DND-41 (cell line): ENCODE measurements at regions not wholly inside any gene's neighbourhood (a gene's known extent, or its start where the extent isn't known, plus 50 kb on each side); places are given as distances from the start of the nearest gene placed in this dataset.

Source experiments
- ATAC-seq: fragments of 200-7000 bp; cut with Tn5 transposase; 3 replicates; pipeline ENCODE4 v1.9.1; 2021; ENCODE audit warnings: low read depth; ENCODE audit not compliant: insufficient read depth
- DNase-seq: peaks from one replicate; pipeline ENCODE4 v3.0.0-alpha.2; 2020
- H2AFZ ChIP-seq: 2 replicates; pipeline ENCODE4 v1.6.0; 2012; ENCODE audit warnings: low read depth, low read length
- H3K27ac ChIP-seq: 2 replicates; pipeline ENCODE4 v1.5.1; 2012; ENCODE audit warnings: low read length, inconsistent platforms
- H3K27me3 ChIP-seq: fragments of 200-600 bp; sonication (generic); 2 replicates; pipeline ENCODE4 v1.6.0; 2012; ENCODE audit warnings: low read length, mild to moderate bottlenecking, inconsistent platforms; ENCODE audit not compliant: insufficient read depth, poor library complexity
- H3K36me3 ChIP-seq: 2 replicates; pipeline ENCODE4 v1.5.1; 2012; ENCODE audit warnings: low read length, inconsistent platforms; ENCODE audit not compliant: insufficient read depth
- H3K4me1 ChIP-seq: 2 replicates; pipeline ENCODE4 v1.5.1; 2012; ENCODE audit warnings: mild to moderate bottlenecking, low read length; ENCODE audit not compliant: insufficient read depth
- H3K4me2 ChIP-seq: 2 replicates; pipeline ENCODE4 v1.6.0; 2012; ENCODE audit warnings: mild to moderate bottlenecking, moderate library complexity, low read length, inconsistent platforms; ENCODE audit not compliant: insufficient read depth
- H3K4me3 ChIP-seq, 2 experiments: fragments of 200-600 bp in 1 of 2; shearing (Covaris generic) in 1 of 2; 2 replicates each; pipeline ENCODE4 v1.5.1; 2012 to 2016; ENCODE audit warnings: inconsistent platforms in 2 of 2, low read length in 2 of 2, mild to moderate bottlenecking in 2 of 2, low read depth in 1 of 2, moderate library complexity in 1 of 2
- H3K79me2 ChIP-seq: 2 replicates; pipeline ENCODE4 v1.6.0; 2012; ENCODE audit warnings: low read length, inconsistent platforms; ENCODE audit not compliant: insufficient read depth
- H3K9ac ChIP-seq: 2 replicates; pipeline ENCODE4 v1.6.0; 2012; ENCODE audit warnings: low read depth, mild to moderate bottlenecking, inconsistent platforms, low read length, moderate library complexity
- H3K9me3 ChIP-seq: 2 replicates; pipeline ENCODE4 v1.5.1; 2012; ENCODE audit warnings: low read length, moderate library complexity, mild to moderate bottlenecking, inconsistent platforms; ENCODE audit not compliant: insufficient read depth, severe bottlenecking
- H4K20me1 ChIP-seq: 2 replicates; pipeline ENCODE4 v1.6.0; 2012; ENCODE audit warnings: low read length; ENCODE audit not compliant: insufficient read depth
- CTCF ChIP-seq: IDR thresholded peaks from 2 replicates; pipeline ENCODE4 v1.5.1; 2012; ENCODE audit warnings: borderline replicate concordance, low read length, moderate library complexity, mild to moderate bottlenecking; ENCODE audit not compliant: poor library complexity, severe bottlenecking; ENCODE audit errors: extremely low read depth
- EZH2 ChIP-seq: IDR thresholded peaks from 3 replicates; pipeline ENCODE4 v1.6.1; 2012; ENCODE audit warnings: borderline replicate concordance, low read depth, mild to moderate bottlenecking, moderate library complexity, low read length, inconsistent platforms; ENCODE audit not compliant: severe bottlenecking

GRCh38 chr3:72081471-72082185 is 296.7 kb upstream of the PROK2 start:
- Histone ChIP-seq H3K4me2 (no peak overlapping the region), H3K4me1 (peaks cover 74% of the 10 kb centered on the region), H3K4me3 (no peak overlapping the region), H3K27me3 (no peaks in the 10 kb centered on the region), H3K36me3 (no peaks in the 10 kb centered on the region), H4K20me1 (no peaks in the 10 kb centered on the region), H2AFZ (0 out of 2 replicates have a peak overlapping the region, but pooled peaks have one; percentile 0), H3K9me3 (no peaks in the 10 kb centered on the region), H3K27ac (peak overlapping the region; percentile 85), H3K79me2 (no peaks in the 10 kb centered on the region), H3K9ac (0 out of 2 replicates have a peak overlapping the region, but pooled peaks have one; percentile 33)
- no peak for ATAC-seq
- DNase-seq: no peak
- no peak for TF ChIP-seq EZH2
- TF ChIP-seq CTCF: no peak

- H3K27ac ChIP-seq: no peak overlapping the region
- H3K9ac ChIP-seq: no peak overlapping the region
- H3K4me3 ChIP-seq: no peak overlapping the region
- peaks cover 66% of the 10 kb centered on the region for H3K4me1 ChIP-seq
- no peak for TF ChIP-seq CTCF
- no peak for TF ChIP-seq EZH2
- no peak for ATAC-seq
- no peak overlapping the region for H2AFZ ChIP-seq
- H3K27me3 ChIP-seq: no peaks in the 10 kb centered on the region
- no peak for DNase-seq
- no peak overlapping the region for H3K4me2 ChIP-seq
- no peaks in the 10 kb centered on the region for H3K36me3 ChIP-seq
- no peaks in the 10 kb centered on the region for H4K20me1 ChIP-seq
- H3K79me2 ChIP-seq: no peaks in the 10 kb centered on the region
- peaks cover 1% of the 10 kb centered on the region for H3K9me3 ChIP-seq
Measured at GRCh38 chr3:72080800-72081199, 295.9 kb upstream of the PROK2 start.

- Histone ChIP-seq H4K20me1 (no peaks in the 10 kb centered on the region), H3K4me2 (no peak overlapping the region), H3K4me1 (peaks cover 59% of the 10 kb centered on the region), H3K9me3 (peaks cover 8% of the 10 kb centered on the region), H3K9ac (no peak overlapping the region), H3K27ac (no peak overlapping the region), H3K27me3 (no peaks in the 10 kb centered on the region), H3K36me3 (no peaks in the 10 kb centered on the region), H3K4me3 (no peak overlapping the region), H2AFZ (no peak overlapping the region), H3K79me2 (no peaks in the 10 kb centered on the region)
- TF ChIP-seq EZH2 (no peak), CTCF (no peak)
- no peak for DNase-seq
- ATAC-seq: no peak
Measured at GRCh38 chr3:72080095-72080494, 295.1 kb upstream of the PROK2 start.
